GM13977 (cell line): ENCODE measurements at regions not wholly inside any gene's neighbourhood (a gene's known extent, or its start where the extent isn't known, plus 50 kb on each side); places are given as distances from the start of the nearest gene placed in this dataset.

Experiments used
- DNase-seq: peaks from one replicate; pipeline ENCODE4 v3.0.0; 2012; ENCODE audit warnings: low spot score
- CTCF ChIP-seq: IDR thresholded peaks from 2 replicates; pipeline ENCODE4 v1.5.1; 2012; ENCODE audit warnings: mild to moderate bottlenecking, control low read depth; ENCODE audit not compliant: insufficient read depth; ENCODE audit errors: extremely low read depth, missing control alignments
- in situ Hi-C: fragments of 300-500 bp; cut with MboI; formaldehyde crosslinking; loops from one replicate; pipeline ENCODE4 v1.12.0; 2022; ENCODE audit warnings: low sequenced_read_pairs, low pct_unique_long_range_greater_than_20kb, mixed read lengths, inconsistent platforms; ENCODE audit not compliant: unreplicated experiment

DNA sequence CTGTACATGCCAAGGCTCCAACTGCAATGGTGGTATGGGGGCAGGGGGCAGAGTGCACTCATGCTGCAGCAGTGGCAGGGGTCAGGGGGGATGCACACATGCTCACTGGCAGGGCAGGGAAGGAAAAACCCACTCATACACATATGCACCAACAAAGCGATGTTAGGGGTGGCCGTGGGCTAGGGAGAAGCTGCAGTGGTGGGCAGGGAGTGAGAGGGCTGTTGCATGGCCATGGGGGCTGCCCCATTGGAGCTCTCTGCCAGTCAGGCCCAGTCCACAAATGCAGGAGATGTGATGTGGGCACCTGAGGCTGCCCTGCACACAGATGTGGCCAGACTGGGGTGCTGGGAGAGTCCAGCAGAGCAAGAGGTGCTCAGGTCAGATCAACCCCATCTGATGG is 238.1 kb upstream of the NXPH2 start:
- in situ Hi-C loops, result no loop called here
- no peak for DNase-seq
- no peak for TF ChIP-seq CTCF

GRCh38 chr2:139007130-139007529 is 226.9 kb upstream of the NXPH2 start:
- in situ Hi-C loops, result no loop called here
- no peak for TF ChIP-seq CTCF
- DNase-seq, result no peak

DNA sequence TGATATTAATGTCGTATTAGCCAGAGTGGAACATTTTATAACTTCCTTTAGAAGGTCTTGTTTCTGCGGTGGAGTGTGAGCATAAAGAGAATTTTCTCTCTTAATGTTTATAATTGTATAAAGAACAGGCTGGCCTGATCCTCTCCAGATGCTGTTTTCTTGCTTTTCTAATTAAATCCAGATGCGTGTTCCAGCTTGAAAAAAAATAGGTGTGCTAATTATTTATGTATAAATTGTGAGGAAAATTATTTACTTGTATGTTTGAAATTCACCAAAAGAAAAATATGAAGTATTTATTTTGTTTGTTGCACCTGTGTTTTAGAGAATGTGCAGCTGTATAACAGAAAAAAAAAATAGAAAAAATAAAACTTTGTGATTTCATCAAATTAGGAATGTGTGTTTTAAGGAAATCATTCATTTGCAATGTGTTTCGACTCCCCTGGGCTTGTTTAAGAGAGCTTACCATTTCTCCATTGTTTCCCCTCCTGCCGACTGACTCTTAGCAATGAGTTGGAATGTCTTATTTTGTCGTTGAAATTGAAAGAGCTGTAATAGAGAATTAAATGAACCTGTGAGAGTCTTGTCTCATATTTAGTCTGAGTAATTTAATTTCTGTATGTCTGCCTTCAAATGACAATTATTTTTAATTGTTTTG is 220.1 kb upstream of the NXPH2 start:
- in situ Hi-C loops, result no loop called here
- DNase-seq, result no peak

GRCh38 chr2:138997856-138998517 is 217.8 kb upstream of the NXPH2 start:
- DNase-seq, result no peak
- no peak for TF ChIP-seq CTCF
- in situ Hi-C loops, result no loop called here

More for the DNA sequence above, 220.1 kb upstream of the NXPH2 start:
- TF ChIP-seq CTCF, result no peak

DNA sequence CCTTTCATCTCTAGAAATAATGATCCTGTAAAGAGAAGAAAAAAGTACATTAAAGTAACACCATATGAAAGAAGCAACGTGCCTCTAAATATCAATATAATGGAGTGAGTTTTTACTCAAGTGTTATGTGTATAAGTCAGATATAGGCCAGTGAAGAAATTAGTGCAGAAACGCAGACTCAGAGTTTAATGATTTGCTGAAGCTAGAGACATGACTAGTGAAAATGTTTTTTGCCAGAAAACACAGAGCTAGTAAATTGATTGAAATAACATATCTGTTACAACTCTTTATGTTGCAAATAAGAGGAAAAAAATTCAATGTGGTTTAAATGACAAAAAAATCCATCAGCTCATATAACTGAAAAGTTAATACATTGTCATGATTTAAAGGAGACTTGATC is 217.2 kb upstream of the NXPH2 start:
- in situ Hi-C loops, result no loop called here
- no peak for TF ChIP-seq CTCF
- no peak for DNase-seq

GRCh38 chr2:138994502-138994901 is 214.3 kb upstream of the NXPH2 start:
- in situ Hi-C loops, result no loop called here
- no peak for TF ChIP-seq CTCF
- DNase-seq, result no peak

DNA sequence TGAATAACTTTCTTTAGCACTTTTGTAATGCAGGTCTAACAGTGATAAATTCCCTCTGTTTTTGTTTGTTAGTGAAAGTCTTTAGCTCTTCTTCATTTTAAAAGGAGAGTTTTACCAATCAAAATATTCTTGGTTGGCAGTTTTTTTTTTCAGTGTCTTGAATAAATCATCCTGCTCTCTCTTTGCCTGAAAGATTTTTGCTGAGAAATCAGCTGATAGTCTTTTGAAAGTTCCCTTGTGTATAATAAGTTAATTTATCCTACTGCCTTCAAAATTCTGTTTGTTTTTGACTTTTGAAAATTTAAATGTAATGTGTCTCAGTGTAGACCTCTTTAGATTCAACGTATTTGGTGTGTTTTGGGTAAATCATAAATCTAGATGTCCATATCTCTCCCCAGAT is 205.7 kb upstream of the NXPH2 start:
- in situ Hi-C loops, result no loop called here
- DNase-seq, result no peak
- no peak for TF ChIP-seq CTCF
